Liver (tissue), 8 donors: ENCODE measurements at regions not wholly inside any gene's neighbourhood (a gene's known extent, or its start where the extent isn't known, plus 50 kb on each side); places are given as distances from the start of the nearest gene placed in this dataset.

Experiments used
- DNase-seq: peaks from one replicate; pipeline ENCODE4 v3.0.0-alpha.2; 2017; ENCODE audit warnings: low spot score
- H3K27ac ChIP-seq, 2 donors: one replicate each; pipeline ENCODE4 v1.7.0; 2013; ENCODE audit warnings: inconsistent platforms in 2 of 2, low read length in 2 of 2, control low read depth in 1 of 2, low read depth in 1 of 2, mild to moderate bottlenecking in 1 of 2
- H3K27me3 ChIP-seq, 4 donors: one replicate each; pipeline versions ENCODE4 v1.6.1 to v1.7.0; 2013; ENCODE audit warnings: low read length in 3 of 4, inconsistent platforms in 1 of 4, mild to moderate bottlenecking in 1 of 4, moderate library complexity in 1 of 4; ENCODE audit not compliant: control insufficient read depth in 4 of 4, insufficient read depth in 4 of 4
- H3K36me3 ChIP-seq, 4 donors: one replicate each; pipeline versions ENCODE4 v1.6.1 to v1.7.0; 2013; ENCODE audit warnings: low read length in 3 of 4, mild to moderate bottlenecking in 3 of 4, low read depth in 1 of 4, moderate library complexity in 1 of 4; ENCODE audit not compliant: control insufficient read depth in 4 of 4, insufficient read depth in 3 of 4
- H3K4me1 ChIP-seq, 4 donors: one replicate each; pipeline versions ENCODE4 v1.6.1 to v1.7.0; 2013; ENCODE audit warnings: low read length in 3 of 4, mild to moderate bottlenecking in 3 of 4, moderate library complexity in 1 of 4; ENCODE audit not compliant: control insufficient read depth in 4 of 4, insufficient read depth in 4 of 4
- H3K4me3 ChIP-seq, 3 donors: one replicate each; pipeline versions ENCODE4 v1.6.1 to v1.7.0; 2013; ENCODE audit warnings: low read length in 3 of 3, control low read depth in 1 of 3, low read depth in 1 of 3, mild to moderate bottlenecking in 1 of 3
- H3K9ac ChIP-seq, 2 donors: one replicate each; pipeline ENCODE4 v1.7.0; 2013; ENCODE audit warnings: low read length in 2 of 2, mild to moderate bottlenecking in 2 of 2, moderate library complexity in 2 of 2, control low read depth in 1 of 2, low read depth in 1 of 2
- H3K9me3 ChIP-seq, 4 donors: one replicate each; pipeline versions ENCODE4 v1.6.1 to v1.7.0; 2013; ENCODE audit warnings: low read length in 3 of 4; ENCODE audit not compliant: control insufficient read depth in 4 of 4
- ATF3 ChIP-seq: IDR thresholded peaks from 2 replicates; pipeline ENCODE4 v1.6.1; 2016; ENCODE audit warnings: antibody characterized with exemption
- CTCF ChIP-seq: fragments of 150-350 bp; IDR thresholded peaks from 2 replicates; pipeline ENCODE4 v1.5.1; 2017; ENCODE audit warnings: improper control_type of control experiment, low read depth, low read length; ENCODE audit not compliant: missing input control
- EGR1 ChIP-seq, 2 donors: IDR thresholded peaks; 2 replicates each; pipeline ENCODE4 v1.6.1; 2016 to 2018; ENCODE audit warnings: antibody characterized with exemption in 2 of 2, low read depth in 2 of 2
- FOXA1 ChIP-seq: IDR thresholded peaks from 2 replicates; pipeline ENCODE4 v1.6.1; 2016; ENCODE audit warnings: antibody characterized with exemption
- FOXA2 ChIP-seq: IDR thresholded peaks from 2 replicates; pipeline ENCODE4 v1.6.1; 2016; ENCODE audit warnings: antibody characterized with exemption
- GABPA ChIP-seq, 2 donors: IDR thresholded peaks in 1 of 2; conservative IDR thresholded peaks in 1 of 2; 2 replicates each; pipeline ENCODE4 v1.6.1; 2016; ENCODE audit warnings: antibody characterized with exemption in 2 of 2, mild to moderate bottlenecking in 1 of 2, moderate library complexity in 1 of 2
- HNF4A ChIP-seq, 2 donors: conservative IDR thresholded peaks; 2 replicates each; pipeline ENCODE4 v1.6.1; 2016; ENCODE audit warnings: antibody characterized with exemption in 2 of 2, mild to moderate bottlenecking in 2 of 2
- HNF4G ChIP-seq: IDR thresholded peaks from 2 replicates; pipeline ENCODE4 v1.6.1; 2016; ENCODE audit warnings: antibody characterized with exemption
- JUND ChIP-seq, 2 donors: IDR thresholded peaks; 2 replicates each; pipeline ENCODE4 v1.6.1; 2016; ENCODE audit warnings: antibody characterized with exemption in 2 of 2
- MAX ChIP-seq: IDR thresholded peaks from 2 replicates; pipeline ENCODE4 v1.6.1; 2016; ENCODE audit warnings: antibody characterized with exemption
- NR2F2 ChIP-seq: IDR thresholded peaks from 2 replicates; pipeline ENCODE4 v1.6.1; 2016; ENCODE audit warnings: antibody characterized with exemption
- RAD21 ChIP-seq, 2 donors: IDR thresholded peaks; 2 replicates each; pipeline ENCODE4 v1.6.1; 2016; ENCODE audit warnings: antibody characterized with exemption in 2 of 2, mild to moderate bottlenecking in 2 of 2
- REST ChIP-seq: IDR thresholded peaks from 2 replicates; pipeline ENCODE4 v1.6.1; 2016; ENCODE audit warnings: antibody characterized with exemption, mild to moderate bottlenecking
- RXRA ChIP-seq, 2 donors: IDR thresholded peaks; 2 replicates each; pipeline ENCODE4 v1.6.1; 2017 to 2018; ENCODE audit warnings: antibody characterized with exemption in 2 of 2, mild to moderate bottlenecking in 1 of 2
- SP1 ChIP-seq: IDR thresholded peaks from 2 replicates; pipeline ENCODE4 v1.6.1; 2018; ENCODE audit warnings: antibody characterized with exemption, mild to moderate bottlenecking
- TAF1 ChIP-seq: conservative IDR thresholded peaks from 2 replicates; pipeline ENCODE4 v1.6.1; 2016; ENCODE audit warnings: antibody characterized with exemption, mild to moderate bottlenecking
- YY1 ChIP-seq: IDR thresholded peaks from 2 replicates; pipeline ENCODE4 v1.6.1; 2016; ENCODE audit warnings: antibody characterized with exemption, mild to moderate bottlenecking
- ZBTB33 ChIP-seq: IDR thresholded peaks from 2 replicates; pipeline ENCODE4 v1.6.1; 2016; ENCODE audit warnings: antibody characterized with exemption
- WGBS: extraction: QIAGEN DNeasy Blood & Tissue Kit; methylation state at CpG from one replicate; pipeline ENCODE4 v1.1.7; 2013; 5-methylcytosine and 5-hydroxymethylcytosine counted together
- donor health status: healthy.
- donor health status: healthy.
- donor health status: healthy.
- donor health status: healthy.
- donor health status: healthy.

- no peaks in the 10 kb centered on the region for H3K36me3 ChIP-seq
Observed at GRCh38 chr7:33722383-33723101, 182.8 kb upstream of the BMPER start.

More at GRCh38 chr7:33722383-33723101, 182.8 kb upstream of the BMPER start:
- no peak for DNase-seq
- WGBS, result 93% methylated on average over 15 of the region's 15 CpGs
- H3K4me1 ChIP-seq, result no peaks in the 10 kb centered on the region
- no peaks in the 10 kb centered on the region for H3K9me3 ChIP-seq
- no peak overlapping the region for H3K9ac ChIP-seq
- TF ChIP-seq ATF3 (no peak), RAD21 (IDR thresholded peaks at IDR 0.05) (no peak), CTCF (no peak), JUND (IDR thresholded peaks at IDR 0.05) (no peak), MAX (no peak), RXRA (IDR thresholded peaks at IDR 0.05) (no peak), YY1 (no peak), NR2F2 (no peak), GABPA (IDR thresholded peaks at IDR 0.05 in 1 of 2, conservative IDR thresholded peaks at IDR 0.05 in 1 of 2) (no peak), TAF1 (no peak), SP1 (no peak), FOXA1 (no peak), HNF4A (conservative IDR thresholded peaks at IDR 0.05) (no peak), HNF4G (no peak), FOXA2 (no peak), ZBTB33 (no peak), EGR1 (IDR thresholded peaks at IDR 0.05; ENCODE audit: low read depth in 2 of 2) (no peak), REST (no peak)
- no peaks in the 10 kb centered on the region for H3K27me3 ChIP-seq
- no peak overlapping the region for H3K27ac ChIP-seq
- no peak overlapping the region for H3K4me3 ChIP-seq
